ENCODE measurements at regions not wholly inside any gene's neighbourhood (a gene's known extent, or its start where the extent isn't known, plus 50 kb on each side); places are given as distances from the start of the nearest gene placed in this dataset.
"Not testable (repeated sequence)": the region's sequence is repeated elsewhere in the genome, so short reads cannot be mapped to it uniquely, and the experiment has no call there.

DNA sequence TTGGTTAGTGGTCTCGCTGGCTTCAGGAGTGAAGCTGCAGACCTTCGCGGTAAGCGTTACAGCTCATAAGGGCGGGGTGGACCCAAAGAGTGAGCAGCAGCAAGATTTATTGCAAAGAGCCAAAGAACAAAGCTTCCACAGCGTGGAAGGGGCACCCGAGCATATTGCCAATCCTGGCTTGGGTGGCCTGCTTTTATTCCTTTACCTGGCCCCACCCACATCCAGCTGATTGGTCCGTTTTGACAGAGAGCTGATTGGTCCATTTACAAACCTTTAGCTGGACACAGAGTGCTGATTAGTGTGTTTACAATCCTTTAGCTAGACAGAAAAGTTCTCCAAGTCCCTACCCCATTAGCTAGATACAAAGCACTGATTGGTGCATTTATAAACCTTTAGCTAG is 69.0 kb upstream of the TOPAZ1 start:
- DNase-seq; H3K4me1 Mint-ChIP-seq (ENCODE audit: low read depth); H3K4me3 Mint-ChIP-seq; intact Hi-C loops (cut with micrococcal nuclease); H3K27ac Mint-ChIP-seq; H3K36me3 Mint-ChIP-seq (ENCODE audit: low read depth); H3K9me3 Mint-ChIP-seq: not testable (repeated sequence)
- CTCF ChIA-PET = interaction anchor here (1.2 kb wide), 1 partner anchor 11 kb away, joined by 3 read pairs; no protein-coding TSS in a partner anchor
- peaks cover 20% of the 10 kb centered on the region for H3K27me3 Mint-ChIP-seq (ENCODE audit: low read depth)

DNA sequence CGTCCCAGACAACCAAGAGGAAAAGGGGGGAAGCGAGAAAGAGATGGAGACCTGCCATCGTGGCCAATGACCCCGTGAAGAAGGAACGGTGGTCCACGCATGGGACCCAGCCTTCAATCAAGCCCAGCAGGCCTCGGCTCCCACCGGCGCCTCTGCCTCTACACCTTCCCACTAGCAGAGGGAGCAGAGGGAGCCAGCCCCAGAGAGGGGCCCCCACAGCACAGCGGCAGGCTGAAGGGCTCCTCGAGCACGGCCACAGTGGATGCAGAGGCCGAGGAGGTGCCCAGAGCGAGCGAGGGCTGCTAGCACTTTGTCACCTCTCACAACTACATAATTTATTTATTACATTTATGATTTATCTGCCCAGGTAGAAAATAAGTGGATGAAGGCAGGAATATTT is 68.4 kb upstream of the TOPAZ1 start:
- Mint-ChIP-seq H3K9me3 (no peaks in the 10 kb centered on the region), H3K36me3 (ENCODE audit: low read depth) (no peaks in the 10 kb centered on the region), H3K4me3 (no peak overlapping the region), H3K27me3 (ENCODE audit: low read depth) (peaks cover 20% of the 10 kb centered on the region), H3K4me1 (ENCODE audit: low read depth) (no peaks in the 10 kb centered on the region), H3K27ac (no peak overlapping the region)
- CTCF ChIA-PET = no interaction called here
- no peak for DNase-seq
- intact Hi-C loops (cut with micrococcal nuclease) = no loop called here

DNA sequence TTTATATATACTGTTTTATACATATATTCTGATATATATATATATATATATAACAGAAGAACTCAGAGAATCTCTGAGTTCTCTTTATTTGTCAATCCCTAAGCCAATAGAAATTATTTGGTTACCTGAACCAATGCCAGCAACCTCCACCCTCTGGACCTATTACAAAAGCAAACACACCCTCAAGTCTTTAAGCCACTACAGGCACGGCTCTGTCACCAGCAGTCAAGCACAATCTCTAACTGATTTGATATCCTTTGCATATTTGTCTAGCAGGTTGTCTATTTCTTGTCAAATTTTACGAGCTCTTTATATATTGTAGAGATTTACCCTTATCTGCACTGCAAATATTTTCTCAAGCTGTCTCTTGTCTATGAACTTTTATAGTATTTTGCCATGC is 66.6 kb upstream of the TOPAZ1 start:
- no peak for DNase-seq
- Mint-ChIP-seq H3K9me3 (no peaks in the 10 kb centered on the region), H3K27me3 (ENCODE audit: low read depth) (peaks cover 19% of the 10 kb centered on the region), H3K27ac (no peak overlapping the region), H3K36me3 (ENCODE audit: low read depth) (no peaks in the 10 kb centered on the region), H3K4me1 (ENCODE audit: low read depth) (no peaks in the 10 kb centered on the region), H3K4me3 (no peak overlapping the region)
- intact Hi-C loops (cut with micrococcal nuclease) = no loop called here
- CTCF ChIA-PET = no interaction called here

DNA sequence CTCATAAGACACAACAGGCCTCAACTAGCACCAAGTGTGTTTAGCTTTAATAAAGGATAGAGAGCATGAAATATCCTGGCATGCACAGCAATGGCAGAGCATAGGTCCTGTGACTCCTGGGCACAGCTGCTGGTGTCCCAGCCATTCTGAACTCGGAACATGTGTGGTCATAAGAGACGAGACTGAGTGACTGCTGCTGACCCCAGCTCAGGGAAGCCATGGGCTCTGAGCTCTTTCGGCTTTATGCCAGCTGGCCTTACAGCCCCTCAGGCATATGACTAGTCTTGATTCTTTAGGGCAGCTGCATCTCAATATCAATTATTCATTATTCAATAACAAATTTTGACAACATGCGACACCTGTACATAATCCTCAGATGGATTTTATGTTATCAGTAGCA is 62.4 kb upstream of the TOPAZ1 start:
- DNase-seq = no peak
- Mint-ChIP-seq H3K36me3 (ENCODE audit: low read depth) (no peaks in the 10 kb centered on the region), H3K4me1 (ENCODE audit: low read depth) (peaks cover 4% of the 10 kb centered on the region), H3K27me3 (ENCODE audit: low read depth) (peaks cover 6% of the 10 kb centered on the region), H3K4me3 (no peak overlapping the region), H3K27ac (no peak overlapping the region), H3K9me3 (no peaks in the 10 kb centered on the region)
- intact Hi-C loops (cut with micrococcal nuclease) = no loop called here
- CTCF ChIA-PET = interaction anchor here (0.6 kb wide), 1 partner anchor 94 kb away, joined by 6 read pairs; no protein-coding TSS in a partner anchor

DNA sequence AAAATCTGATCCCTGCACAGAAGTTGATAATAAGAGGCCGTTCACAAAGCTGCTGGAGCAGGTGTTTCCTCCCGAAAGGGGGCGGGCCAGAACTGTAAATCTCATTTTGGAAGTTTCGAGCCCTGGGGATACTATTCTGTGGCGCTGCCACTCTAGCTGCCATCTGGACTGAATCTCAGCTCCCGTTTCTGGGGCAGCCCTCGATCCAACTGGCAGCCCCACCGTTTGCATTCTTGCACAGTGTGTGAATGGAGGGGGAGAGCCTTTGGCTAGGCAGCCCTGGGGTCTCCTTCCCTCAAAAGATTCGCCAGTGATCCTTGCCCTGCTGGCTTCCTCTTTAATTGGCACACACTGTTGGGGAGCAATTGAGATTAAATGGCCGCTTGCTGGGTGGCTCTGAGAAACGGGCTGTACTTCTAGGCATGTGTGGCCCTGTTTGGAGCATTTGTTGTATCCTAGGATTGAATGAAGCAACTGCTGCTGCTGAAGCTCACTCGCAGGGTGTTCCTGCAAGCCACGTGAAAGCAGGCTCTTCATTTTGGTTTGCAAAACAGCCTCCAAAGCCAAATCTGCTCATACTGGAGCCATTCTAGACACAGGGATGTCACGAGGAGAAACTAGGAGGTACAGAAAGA is 57.2 kb upstream of the TOPAZ1 start:
- Mint-ChIP-seq H3K4me1 (ENCODE audit: low read depth) (peaks cover 5% of the 10 kb centered on the region), H3K27ac (no peak overlapping the region), H3K36me3 (ENCODE audit: low read depth) (no peaks in the 10 kb centered on the region), H3K4me3 (no peak overlapping the region), H3K27me3 (ENCODE audit: low read depth) (peaks cover 15% of the 10 kb centered on the region), H3K9me3 (no peaks in the 10 kb centered on the region)
- DNase-seq = peak; percentile 8
- intact Hi-C loops (cut with micrococcal nuclease) = no loop called here
- CTCF ChIA-PET = interaction anchor here (1.1 kb wide), 1 partner anchor 12 kb away, joined by 3 read pairs; no protein-coding TSS in a partner anchor

DNA sequence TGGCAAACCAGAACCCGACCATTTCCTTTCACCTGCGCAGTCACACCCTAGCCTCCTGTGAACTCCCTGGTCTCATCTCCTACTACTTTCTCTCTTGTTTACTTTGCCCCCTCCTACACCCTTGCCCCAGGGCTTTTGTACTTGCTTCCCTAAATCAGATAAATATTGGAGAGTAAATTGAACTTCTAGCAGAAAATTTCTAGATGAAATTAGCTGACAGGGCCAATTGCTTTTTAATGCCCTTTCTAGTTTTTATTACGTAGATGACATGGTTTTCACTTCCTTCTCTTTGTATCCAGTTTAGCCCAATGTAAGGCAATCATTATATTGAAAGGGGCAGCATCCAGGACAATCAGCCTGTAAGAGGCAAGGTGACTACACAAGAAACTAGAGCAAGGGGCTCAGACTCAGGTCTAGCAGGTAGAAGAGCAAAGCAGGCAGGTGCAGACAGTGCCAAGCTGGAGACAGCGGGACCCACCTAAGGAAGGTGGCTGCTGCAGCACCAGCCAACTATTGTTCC is 56.2 kb upstream of the TOPAZ1 start:
- Mint-ChIP-seq H3K27me3 (ENCODE audit: low read depth) (peaks cover 15% of the 10 kb centered on the region), H3K36me3 (ENCODE audit: low read depth) (no peaks in the 10 kb centered on the region), H3K27ac (no peak overlapping the region), H3K4me3 (no peak overlapping the region), H3K9me3 (no peaks in the 10 kb centered on the region), H3K4me1 (ENCODE audit: low read depth) (peaks cover 5% of the 10 kb centered on the region)
- CTCF ChIA-PET = no interaction called here
- intact Hi-C loops (cut with micrococcal nuclease) = no loop called here
- DNase-seq = no peak

DNA sequence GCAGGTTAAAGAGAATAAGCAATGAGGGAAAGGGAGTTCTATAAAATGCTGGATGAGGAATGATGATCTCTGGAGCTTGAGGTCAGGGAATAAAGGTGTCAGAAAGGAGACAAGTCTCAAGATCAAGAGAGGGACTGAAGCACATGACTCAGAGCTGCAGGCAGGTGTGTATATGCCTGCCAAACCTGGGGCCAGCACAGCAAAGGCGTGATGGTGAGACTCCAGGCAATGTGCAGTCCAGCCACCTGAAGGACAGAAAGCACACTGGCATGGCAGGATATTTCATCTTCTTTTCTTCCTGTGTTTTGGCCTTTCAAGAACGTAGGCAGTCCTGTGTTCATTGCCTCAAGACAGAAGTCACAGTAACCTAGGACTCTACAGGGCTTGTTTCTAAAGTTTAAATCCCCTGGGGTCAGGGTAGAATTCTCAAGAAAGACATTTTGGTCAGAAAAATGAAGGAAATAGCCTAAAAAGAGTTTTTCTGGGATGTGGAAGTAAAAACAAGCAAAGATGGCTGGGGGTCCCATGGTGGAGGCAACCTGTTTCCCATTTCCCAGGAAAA is 55.5 kb upstream of the TOPAZ1 start:
- H3K36me3 Mint-ChIP-seq (ENCODE audit: low read depth) = no peaks in the 10 kb centered on the region
- peaks cover 12% of the 10 kb centered on the region for H3K27me3 Mint-ChIP-seq (ENCODE audit: low read depth)
- intact Hi-C loops (cut with micrococcal nuclease) = no loop called here
- H3K9me3 Mint-ChIP-seq = no peaks in the 10 kb centered on the region
- no peak for DNase-seq
- H3K4me1 Mint-ChIP-seq (ENCODE audit: low read depth) = peaks cover 5% of the 10 kb centered on the region
- H3K27ac Mint-ChIP-seq = no peak overlapping the region
- no peak overlapping the region for H3K4me3 Mint-ChIP-seq
- CTCF ChIA-PET = no interaction called here

DNA sequence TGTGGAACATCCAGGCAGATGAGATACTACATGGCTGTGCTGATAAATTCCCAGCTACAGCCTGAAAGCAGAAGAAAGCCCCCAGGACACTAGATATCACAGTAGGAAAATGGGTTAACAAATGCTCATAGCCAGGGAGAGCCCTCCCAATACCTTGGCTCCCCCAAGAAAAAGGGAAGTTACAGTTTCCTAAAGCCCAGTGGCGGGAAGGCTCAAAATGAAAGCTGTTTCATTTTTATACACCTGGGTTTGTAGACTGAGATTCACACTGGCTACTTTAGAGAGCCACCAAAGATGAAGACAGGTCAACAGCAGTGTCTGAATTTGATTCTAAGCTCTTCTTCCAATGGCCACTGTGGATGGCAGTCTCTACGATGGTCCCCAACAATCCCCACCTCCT is 55.0 kb upstream of the TOPAZ1 start:
- Mint-ChIP-seq H3K36me3 (ENCODE audit: low read depth) (no peaks in the 10 kb centered on the region), H3K27ac (no peak overlapping the region), H3K4me1 (ENCODE audit: low read depth) (peaks cover 5% of the 10 kb centered on the region), H3K9me3 (no peaks in the 10 kb centered on the region), H3K27me3 (ENCODE audit: low read depth) (peaks cover 12% of the 10 kb centered on the region), H3K4me3 (no peak overlapping the region)
- DNase-seq = no peak
- CTCF ChIA-PET = interaction anchor here (2.0 kb wide), 1 partner anchor 13 kb away, joined by 12 read pairs; no protein-coding TSS in a partner anchor
- intact Hi-C loops (cut with micrococcal nuclease) = no loop called here

Small RNA genes lying in the stretch of these regions (microRNA-seq; reads per million reads assigned to microRNA genes)
- 7.7 reads per million, percentile 13 among the genes with 10 or more reads in this experiment for gene MIR138-1 (ENCODE audit: borderline microRNAs expressed, borderline replicate concordance)

All from activated naive CD4-positive, alpha-beta T cell treated with anti-CD3 and anti-CD28 coated beads for 36 hours (primary cell).